Lower lobe of right lung (tissue), 2 donors: ENCODE measurements at regions not wholly inside any gene's neighbourhood (a gene's known extent, or its start where the extent isn't known, plus 50 kb on each side); places are given as distances from the start of the nearest gene placed in this dataset.

Experiments
- ATAC-seq, 2 donors: fragments of 200-7000 bp; cut with Tn5 transposase; one replicate each; pipeline ENCODE4 v1.9.1; 2020 to 2022; ENCODE audit warnings: mild to moderate bottlenecking in 2 of 2, moderate library complexity in 2 of 2
- DNase-seq: peaks from one replicate; pipeline ENCODE4 v3.0.0-alpha.2; 2020
- H3K27ac ChIP-seq: fragments of 200-600 bp; one replicate; pipeline ENCODE4 v1.8.0; 2022
- H3K27me3 ChIP-seq: fragments of 200-600 bp; one replicate; pipeline ENCODE4 v1.8.0; 2022; ENCODE audit warnings: low read depth
- H3K36me3 ChIP-seq: fragments of 200-600 bp; one replicate; pipeline ENCODE4 v1.8.0; 2022; ENCODE audit warnings: mild to moderate bottlenecking
- H3K4me1 ChIP-seq: fragments of 200-600 bp; one replicate; pipeline ENCODE4 v1.8.0; 2022
- H3K4me3 ChIP-seq: fragments of 200-600 bp; one replicate; pipeline ENCODE4 v1.8.0; 2022; ENCODE audit warnings: mild to moderate bottlenecking
- H3K9me3 ChIP-seq: fragments of 200-600 bp; one replicate; pipeline ENCODE4 v1.8.0; 2022
- CTCF ChIP-seq: fragments of 200-600 bp; IDR thresholded peaks from one replicate; pipeline ENCODE4 v1.8.0; 2022; ENCODE audit warnings: antibody characterized with exemption, mild to moderate bottlenecking
- intact Hi-C: fragments of 100-400 bp; cut with DNase I; formaldehyde crosslinking; loops from one replicate; pipeline ENCODE4 v1.11.0; 2022
- donor health status: DM: no; HTN: yes; CAD: no; lungs with severe emphysema.

- DNase-seq: no peak
- no peak for ATAC-seq
Observed at GRCh38 chr12:75831402-75831801, 200.2 kb downstream of the PHLDA1 start.

GRCh38 chr12:75827061-75827460 is 204.5 kb downstream of the PHLDA1 start:
- no peak for TF ChIP-seq CTCF
- no peak for ATAC-seq
- Histone ChIP-seq H3K9me3 (no peaks in the 10 kb centered on the region), H3K36me3 (no peaks in the 10 kb centered on the region), H3K27me3 (no peaks in the 10 kb centered on the region), H3K4me3 (no peak overlapping the region), H3K27ac (no peak overlapping the region), H3K4me1 (no peaks in the 10 kb centered on the region)
- DNase-seq: no peak
- intact Hi-C loops: no loop called here

More at GRCh38 chr12:75831402-75831801, 200.2 kb downstream of the PHLDA1 start:
- TF ChIP-seq CTCF: no peak
- intact Hi-C loops: no loop called here
- H3K9me3 ChIP-seq: no peaks in the 10 kb centered on the region
- H3K27me3 ChIP-seq: no peaks in the 10 kb centered on the region
- no peak overlapping the region for H3K27ac ChIP-seq
- no peaks in the 10 kb centered on the region for H3K36me3 ChIP-seq
- H3K4me3 ChIP-seq: no peak overlapping the region
- H3K4me1 ChIP-seq: no peaks in the 10 kb centered on the region

- ATAC-seq: no peak
- intact Hi-C loops: no loop called here
- Histone ChIP-seq H3K27me3 (no peaks in the 10 kb centered on the region), H3K36me3 (no peaks in the 10 kb centered on the region), H3K27ac (no peak overlapping the region), H3K4me3 (no peak overlapping the region), H3K4me1 (no peaks in the 10 kb centered on the region), H3K9me3 (no peaks in the 10 kb centered on the region)
- no peak for TF ChIP-seq CTCF
- DNase-seq: no peak
Observed at GRCh38 chr12:75825686-75826085, 205.9 kb downstream of the PHLDA1 start.

GRCh38 chr12:75823475-75823874 is 208.1 kb downstream of the PHLDA1 start:
- intact Hi-C loops: no loop called here
- Histone ChIP-seq H3K36me3 (no peaks in the 10 kb centered on the region), H3K4me3 (no peak overlapping the region), H3K27ac (no peak overlapping the region), H3K27me3 (no peaks in the 10 kb centered on the region), H3K4me1 (no peaks in the 10 kb centered on the region), H3K9me3 (no peaks in the 10 kb centered on the region)
- no peak for TF ChIP-seq CTCF
- DNase-seq (no peak), ATAC-seq (no peak)

GRCh38 chr12:75822416-75822815 is 209.2 kb downstream of the PHLDA1 start:
- no peak overlapping the region for H3K27ac ChIP-seq
- H3K27me3 ChIP-seq: no peaks in the 10 kb centered on the region
- TF ChIP-seq CTCF: no peak
- no peaks in the 10 kb centered on the region for H3K4me1 ChIP-seq
- intact Hi-C loops: no loop called here
- H3K9me3 ChIP-seq: no peaks in the 10 kb centered on the region
- no peaks in the 10 kb centered on the region for H3K36me3 ChIP-seq
- no peak overlapping the region for H3K4me3 ChIP-seq
- DNase-seq (no peak), ATAC-seq (no peak)
